HG02759 (cell line): ENCODE measurements at regions not wholly inside any gene's neighbourhood (a gene's known extent, or its start where the extent isn't known, plus 50 kb on each side); places are given as distances from the start of the nearest gene placed in this dataset.

Experiments
- ATAC-seq: cut with Tn5 transposase; IDR thresholded peaks from one replicate; pipeline ENCODE4 v1.9.1; 2021; ENCODE audit warnings: mild to moderate bottlenecking, moderate library complexity; ENCODE audit not compliant: unreplicated experiment

DNA sequence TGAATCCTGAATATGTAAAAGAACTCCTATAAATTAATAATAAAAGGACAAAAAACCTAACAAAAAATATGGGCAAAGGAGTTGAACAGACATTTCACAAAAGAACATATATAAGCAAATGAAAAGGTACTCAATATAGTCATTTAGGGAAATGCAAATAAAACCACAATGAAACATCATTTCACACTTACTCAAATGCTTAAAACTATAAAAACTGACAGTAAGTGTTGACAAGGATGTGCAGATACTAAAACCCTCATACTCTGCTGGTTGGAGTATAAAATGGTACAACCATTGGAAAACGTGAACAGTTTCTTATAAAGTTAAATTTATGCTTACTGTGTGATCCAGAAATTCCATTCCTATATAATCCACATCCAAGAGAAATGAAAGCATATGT is 247.1 kb downstream of the GXYLT1 start:
- ATAC-seq = no peak

DNA sequence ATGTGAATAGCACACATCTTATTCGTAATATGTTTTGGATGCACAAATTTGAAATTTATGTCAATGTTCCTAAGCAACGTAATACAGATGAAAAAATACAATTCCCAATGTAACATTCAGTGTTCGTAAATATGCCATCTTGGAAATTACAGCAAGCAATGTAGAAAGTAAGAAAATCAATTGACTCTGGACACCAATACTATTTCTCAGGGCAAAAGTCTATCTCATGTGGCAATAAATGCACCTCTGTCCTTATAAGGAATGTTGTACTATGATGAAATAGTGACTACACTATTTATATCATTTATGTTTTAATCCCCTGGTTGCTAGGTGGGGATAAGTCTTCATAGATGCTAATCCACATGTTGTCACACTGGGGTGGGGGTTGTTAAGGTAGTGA is 251.2 kb downstream of the GXYLT1 start:
- no peak for ATAC-seq

DNA sequence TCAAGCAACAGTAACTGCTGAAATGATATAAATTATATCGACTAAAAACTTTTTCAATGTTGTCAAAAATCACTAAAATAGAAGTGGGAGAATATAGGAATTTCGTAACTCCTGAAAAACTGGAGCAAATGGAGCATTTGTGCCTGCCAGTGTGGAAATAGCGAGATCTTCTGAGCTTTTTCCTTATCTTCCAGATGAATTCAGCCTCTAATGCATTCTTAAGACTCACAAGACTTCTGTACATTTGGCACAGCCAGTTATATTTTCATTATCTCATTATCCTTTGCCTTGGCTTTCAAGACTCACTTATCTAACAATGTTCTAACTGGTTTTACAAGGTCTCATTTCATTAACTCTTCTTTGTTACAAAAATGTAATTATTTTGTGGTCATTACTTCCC is 252.4 kb downstream of the GXYLT1 start:
- no peak for ATAC-seq

DNA sequence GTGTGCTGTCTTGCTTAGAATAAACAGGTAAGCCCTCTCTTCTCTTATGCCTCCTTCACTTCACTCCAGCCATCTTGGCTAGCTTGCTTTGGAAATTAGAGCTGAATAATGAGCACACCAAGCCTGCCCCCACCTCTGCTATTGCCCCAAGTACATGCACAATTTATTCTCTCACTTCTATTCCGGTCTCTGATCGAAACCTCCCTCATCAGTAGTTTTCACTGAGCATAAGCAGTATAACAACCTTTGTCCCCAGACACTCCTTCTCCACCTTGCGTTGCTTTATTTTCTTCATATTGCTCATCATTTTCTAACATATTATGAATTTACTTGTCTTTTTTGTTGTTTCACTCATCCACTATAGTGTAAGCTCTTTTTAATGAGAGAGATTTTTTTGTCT is 253.4 kb downstream of the GXYLT1 start:
- ATAC-seq = no peak

DNA sequence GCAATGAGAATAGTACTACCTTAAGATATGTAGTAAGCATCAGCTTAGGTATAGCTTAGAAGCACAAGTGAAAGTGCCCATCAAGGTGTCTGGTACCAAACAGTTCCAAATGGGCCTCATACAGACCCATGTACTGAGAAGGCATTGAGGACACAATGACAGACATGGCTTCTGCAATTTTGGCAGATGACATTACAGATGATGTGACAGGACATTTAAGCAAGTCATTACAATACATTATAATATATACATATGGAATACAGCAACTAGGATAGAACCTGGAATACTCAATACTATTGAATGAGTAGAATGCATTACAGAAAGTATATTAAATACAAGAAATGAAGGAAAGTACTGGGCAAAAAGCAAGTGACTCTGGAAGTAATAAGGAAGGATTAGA is 256.4 kb downstream of the GXYLT1 start:
- ATAC-seq = no peak

DNA sequence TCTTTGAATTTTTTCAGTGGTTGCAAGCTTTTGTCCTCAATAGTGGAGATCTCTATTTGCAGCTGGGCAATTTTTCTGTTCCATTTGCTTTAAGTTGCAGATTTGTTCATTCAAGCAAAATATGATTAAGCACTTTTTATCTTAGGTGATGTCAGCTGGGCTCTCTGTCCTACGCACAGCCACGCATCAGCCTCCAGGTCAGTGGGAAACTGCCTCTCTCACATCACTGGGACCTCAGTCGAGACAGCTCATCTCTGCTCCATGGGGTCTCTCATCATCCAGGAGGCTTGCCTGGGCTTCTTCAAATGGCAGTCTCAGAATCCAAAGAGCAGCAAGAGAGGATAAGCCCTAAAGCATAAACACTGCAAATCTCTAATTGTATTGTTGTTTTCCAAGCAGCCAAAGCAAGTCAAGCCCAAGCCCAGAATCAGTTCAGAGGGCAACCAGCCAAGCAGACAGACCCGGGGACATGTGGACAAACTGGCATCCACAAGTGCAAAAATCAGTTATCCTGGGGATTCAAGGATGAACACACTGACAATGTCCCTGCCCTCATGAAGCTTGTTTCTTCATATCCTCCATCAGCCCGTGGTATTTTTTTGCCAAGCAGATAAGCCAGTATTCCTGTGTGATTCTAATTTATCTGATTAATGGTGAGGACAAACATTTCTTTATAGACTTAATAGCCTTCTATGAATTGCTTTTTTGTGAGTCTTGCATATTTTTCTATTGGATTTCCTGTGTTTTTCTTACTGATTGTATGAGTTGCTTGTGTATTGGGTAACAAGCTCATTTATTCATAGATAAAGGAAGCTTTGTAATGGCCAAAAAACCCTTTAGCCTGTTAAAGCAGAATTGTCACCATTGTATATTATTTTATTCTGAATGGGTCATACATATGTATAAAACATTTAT is 262.5 kb downstream of the GXYLT1 start:
- ATAC-seq = no peak

DNA sequence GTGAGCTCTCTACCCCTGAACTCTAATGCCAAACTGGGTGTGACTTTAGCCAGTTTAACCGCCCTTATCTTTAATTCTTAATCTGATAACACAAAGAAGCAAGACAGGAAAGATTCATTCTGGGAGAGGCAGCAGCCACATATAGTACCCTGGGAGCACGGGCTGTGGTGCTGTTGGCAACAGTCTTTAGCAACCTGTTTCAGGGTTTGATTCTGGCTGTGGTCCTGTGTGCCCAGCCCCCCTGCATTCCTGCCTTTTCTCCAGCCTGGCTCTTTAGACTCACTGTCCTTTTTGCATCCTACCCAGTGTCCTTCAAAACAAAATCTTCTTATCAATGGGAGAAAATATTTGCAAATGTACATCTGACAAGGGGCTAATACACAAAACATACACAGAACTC is 275.2 kb downstream of the GXYLT1 start:
- ATAC-seq = no peak

DNA sequence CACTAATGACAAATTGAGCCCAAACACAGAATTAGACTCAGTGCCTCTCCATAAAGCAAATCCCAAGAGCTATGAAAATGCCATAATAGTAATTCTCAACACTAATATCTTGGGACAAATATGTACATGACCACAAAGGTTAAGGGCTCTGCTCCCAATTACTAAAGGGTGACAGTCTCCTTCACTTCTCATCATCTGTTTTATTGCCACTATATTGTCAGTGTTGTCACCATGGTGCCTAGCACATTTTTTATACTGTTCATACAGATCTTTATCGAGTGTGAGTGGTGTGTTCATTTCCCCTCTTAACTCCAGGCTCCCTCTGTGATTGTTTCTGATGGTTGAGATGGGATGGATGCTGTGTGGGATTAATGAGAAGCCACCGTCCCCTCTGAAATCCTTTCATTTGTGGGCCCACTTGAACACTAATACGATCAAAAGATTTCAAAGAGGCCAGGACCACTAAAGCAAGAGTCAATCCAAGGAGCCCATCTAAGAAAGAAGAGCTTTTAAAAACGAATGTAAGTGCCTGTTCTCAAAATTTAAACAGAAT is 277.7 kb downstream of the GXYLT1 start:
- no peak for ATAC-seq

DNA sequence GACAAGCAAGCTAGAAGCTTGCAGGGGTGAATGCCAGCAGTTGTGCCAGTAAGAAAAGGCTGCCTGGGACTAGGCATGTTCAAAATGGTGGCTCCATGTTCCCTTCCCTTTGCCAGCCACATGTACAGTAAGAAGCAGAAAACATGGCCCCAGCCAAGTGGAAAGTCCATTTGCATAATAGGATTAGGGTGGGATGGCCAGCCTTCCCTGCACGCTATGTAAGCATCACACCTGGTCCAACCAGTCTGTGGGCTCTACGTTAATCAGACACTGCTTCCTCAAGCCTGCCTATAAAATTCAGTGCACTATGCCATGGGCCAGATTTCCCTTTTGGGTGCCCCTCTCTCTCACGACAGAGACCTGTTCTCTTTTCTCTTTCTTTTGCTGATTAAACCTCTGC is 288.4 kb downstream of the GXYLT1 start:
- no peak for ATAC-seq

DNA sequence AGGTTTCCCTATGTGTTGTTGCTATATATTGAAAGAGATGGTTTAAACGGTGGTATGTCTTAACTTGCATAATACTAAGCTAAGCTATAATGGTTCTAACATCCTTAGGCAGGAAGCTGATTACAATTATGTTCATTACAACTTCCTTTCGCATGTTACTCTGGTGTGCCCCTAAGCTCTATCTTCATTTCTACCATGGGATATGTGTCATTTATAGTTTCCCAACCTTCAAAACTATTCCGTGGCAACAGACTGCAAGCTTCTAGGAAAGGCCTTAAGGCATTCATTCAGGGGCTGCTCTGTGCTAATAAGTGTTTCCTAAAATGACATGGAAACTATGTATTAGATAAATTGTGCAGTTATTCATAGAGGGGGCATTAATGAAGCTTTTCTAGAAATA is 294.6 kb downstream of the GXYLT1 start:
- no peak for ATAC-seq

DNA sequence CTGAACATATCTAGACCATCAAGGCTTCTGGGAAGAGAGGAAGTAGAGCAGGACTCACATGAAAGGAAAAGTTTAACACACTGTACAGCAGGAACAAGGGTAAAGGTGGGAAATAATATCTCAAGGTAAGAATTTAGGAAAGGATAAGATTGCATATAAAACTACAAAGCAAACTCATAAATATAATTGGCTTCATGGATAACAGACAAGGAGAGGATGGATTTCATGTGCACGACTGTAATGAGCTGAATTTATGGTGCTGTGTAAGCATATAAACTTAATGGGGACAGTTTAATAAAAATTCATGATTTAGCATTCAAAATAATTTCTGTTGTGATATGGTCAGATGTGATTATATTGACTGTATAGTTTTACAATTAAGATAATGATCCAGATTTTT is 298.0 kb downstream of the GXYLT1 start:
- ATAC-seq = no peak

DNA sequence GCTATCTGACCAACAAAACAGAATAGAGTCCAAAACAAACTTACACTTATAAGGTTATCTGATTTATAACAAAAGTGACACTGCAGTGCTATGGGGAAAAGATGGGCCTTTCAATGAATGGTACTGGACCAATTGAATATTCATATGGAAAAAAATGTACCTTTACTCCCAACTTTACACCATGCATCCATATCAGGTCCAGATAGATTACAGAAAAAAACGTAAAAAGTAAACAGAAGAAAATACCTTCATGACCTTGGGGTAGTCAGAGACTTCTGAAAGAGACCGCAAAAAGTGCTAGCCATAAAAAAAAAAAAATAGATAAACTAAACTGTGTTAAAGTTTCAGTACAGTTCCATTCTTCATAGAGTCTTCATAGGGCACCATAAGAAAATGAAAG is 308.3 kb downstream of the GXYLT1 start:
- no peak for ATAC-seq

DNA sequence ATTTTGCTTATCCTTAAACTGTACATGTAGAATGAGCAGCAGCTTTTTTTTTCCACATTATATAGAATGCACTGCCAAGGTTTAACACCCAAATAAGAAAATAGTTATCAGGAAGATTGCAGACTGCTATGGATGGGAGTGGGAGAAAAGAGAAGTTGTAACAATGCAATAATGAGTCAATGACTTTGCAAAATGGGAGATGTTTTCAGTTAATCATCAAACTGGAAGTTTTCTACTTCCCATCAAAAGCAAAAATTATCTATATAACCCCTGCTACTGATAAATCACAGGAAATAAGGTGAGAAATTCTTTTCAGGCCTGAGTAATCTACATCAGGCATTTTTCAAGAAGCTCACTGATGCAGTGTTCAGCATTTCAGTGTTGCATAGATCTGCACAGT is 309.1 kb downstream of the GXYLT1 start:
- ATAC-seq = no peak

DNA sequence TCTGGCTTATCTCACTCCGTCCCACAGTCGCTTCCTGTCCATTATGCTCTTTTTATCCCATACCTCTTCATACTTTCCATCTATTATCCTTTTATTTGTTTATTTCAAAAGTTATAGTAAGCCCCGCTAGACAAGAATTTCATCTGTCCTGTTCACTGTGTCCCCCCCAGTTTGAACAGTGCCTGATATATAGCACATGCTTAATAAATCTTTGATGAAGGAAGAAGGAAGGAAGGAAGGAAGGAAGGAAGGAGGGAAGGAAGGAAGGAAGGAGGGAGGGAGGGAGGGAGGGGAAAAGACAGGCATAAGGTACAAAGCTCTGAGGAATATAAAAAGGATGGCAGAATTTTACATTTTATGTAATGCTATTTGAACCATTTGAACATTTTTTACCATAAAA is 324.7 kb downstream of the GXYLT1 start:
- ATAC-seq = no peak

DNA sequence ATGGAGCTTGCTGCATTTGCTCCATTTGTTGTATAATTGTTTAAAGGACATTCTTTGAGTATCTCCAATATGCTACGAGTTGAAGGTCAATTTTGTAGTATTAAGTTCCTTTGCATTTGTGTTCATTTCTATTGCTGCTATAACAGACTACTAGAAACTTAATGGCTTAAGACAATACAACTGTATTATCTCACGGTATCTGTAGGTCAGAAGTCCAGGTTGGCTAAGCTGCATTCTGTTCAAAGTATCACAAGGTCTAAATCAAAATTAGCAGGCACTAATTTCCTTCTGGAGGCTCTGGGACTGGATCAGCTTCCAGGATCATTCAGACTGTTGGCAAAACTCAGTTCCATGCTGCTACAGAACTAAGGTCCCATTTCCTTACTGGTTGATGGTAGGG is 340.6 kb downstream of the GXYLT1 start:
- ATAC-seq = no peak

DNA sequence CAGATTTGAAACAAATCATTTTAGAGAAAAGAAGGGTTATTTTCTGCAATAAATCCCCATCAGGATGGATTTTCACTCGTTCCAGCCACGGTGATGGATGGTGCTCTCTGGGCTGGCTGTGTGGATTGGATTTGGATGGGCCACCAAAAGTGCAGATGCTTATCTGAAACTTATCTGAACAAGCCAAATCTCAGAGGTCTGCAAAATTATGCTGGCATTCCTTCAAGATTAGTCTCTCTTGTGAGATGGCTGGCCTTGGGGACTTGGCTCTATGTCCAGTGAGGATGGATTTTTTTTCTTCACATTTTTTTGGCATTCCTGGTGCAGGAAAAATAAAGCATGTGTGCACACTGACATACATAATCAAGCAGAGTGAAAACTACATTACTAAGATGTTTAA is 341.9 kb downstream of the GXYLT1 start:
- ATAC-seq = no peak

DNA sequence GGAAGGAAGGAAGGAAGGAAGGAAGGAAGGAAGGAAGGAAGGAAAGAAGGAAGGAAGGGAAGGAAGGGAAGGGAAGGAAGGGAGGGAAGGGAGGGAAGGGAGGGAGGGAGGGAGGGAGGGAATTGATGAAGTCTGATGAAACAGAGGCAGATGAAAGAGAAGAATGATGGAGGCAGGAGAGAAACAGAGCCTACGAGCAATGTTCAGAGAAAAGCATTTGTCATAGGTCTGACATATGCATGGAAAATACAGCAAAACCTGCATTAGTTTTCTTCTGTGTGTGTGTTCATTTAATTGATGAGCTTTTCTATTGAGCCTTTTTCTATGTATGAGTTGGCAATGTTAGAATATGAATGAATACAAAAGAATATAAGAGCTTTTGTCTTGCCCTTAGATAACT is 343.4 kb downstream of the GXYLT1 start:
- ATAC-seq = no peak

DNA sequence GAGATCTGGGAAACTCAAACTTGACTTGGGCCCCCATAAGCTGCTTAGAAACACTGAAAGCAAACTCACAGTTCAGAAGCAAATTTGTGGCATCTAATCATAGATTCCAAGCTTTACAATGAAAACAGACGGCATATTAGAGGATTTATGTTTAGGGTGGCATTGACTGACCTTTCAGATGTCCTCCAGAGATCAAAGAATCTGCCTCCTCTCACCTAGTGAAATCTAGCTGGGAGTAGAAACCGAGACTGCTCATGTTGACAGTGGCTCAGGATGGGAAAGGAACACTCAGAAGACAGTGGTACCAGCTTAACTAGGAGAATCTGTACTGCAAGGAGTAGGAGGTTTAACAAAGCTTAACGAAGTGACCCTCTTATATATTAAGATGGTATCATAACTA is 345.0 kb downstream of the GXYLT1 start:
- ATAC-seq = no peak

DNA sequence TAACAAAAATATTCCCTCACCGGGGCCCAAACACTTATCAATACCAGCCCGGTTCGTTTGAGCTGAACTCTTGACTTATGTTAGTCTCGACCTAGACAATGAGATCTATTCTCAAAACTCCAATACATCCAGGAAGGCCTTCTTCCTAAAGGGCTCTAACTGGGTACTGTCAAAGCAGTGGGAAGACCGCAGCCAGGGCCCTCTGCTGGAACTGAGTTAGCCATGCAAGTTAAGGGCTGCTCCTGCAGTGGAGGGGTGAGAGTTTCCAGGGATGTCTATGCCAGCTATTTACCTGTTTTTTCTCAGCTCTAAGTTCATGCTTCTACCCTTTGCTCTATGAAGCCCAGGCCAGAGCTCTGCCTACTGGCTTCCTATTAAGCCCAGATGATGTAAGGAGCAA is 348.8 kb downstream of the GXYLT1 start:
- no peak for ATAC-seq

DNA sequence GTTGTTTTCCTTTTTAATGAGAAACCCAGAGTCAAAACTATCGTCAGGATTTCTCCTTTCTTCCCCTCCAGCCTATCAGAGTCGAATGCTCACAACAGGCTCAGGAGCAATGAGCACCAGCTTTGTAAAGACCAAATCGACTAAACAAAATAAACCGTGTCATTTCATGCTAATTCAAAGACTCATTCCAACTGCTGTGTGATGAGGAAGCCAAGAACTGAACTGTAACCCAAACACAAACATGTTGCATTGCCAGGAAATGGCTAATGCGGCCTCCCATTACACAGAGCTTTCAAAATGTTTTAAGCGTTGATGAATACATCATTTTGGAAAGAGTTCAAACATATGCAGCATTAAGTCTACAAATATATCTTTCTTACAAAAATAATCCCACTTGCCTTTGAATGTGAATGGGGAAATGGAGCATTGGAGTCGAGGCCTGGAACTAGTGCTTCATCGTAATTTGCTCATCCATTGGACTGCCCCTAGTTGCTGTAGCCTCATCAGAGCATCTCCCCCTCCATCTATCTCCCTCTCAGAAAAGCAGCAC is 349.5 kb downstream of the GXYLT1 start:
- ATAC-seq = no peak

DNA sequence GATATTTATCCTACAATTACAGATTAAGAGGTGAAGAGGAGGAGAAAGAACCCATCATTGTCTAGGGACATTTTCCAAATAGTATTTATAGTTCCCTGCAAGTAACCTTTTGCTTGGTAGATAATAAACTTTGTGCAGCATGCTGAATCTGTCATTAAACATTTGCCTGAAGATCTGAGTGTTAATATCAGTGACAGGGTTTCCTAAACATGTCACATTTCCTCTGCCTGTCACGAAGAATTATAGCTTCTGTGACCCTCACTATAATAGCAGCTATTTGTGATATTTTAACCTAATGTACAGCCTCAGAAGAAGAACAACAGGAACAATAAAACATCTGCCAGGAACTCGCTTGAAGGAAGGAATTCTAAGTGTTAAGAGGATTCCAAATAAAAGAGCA is 350.3 kb downstream of the GXYLT1 start:
- ATAC-seq = no peak

DNA sequence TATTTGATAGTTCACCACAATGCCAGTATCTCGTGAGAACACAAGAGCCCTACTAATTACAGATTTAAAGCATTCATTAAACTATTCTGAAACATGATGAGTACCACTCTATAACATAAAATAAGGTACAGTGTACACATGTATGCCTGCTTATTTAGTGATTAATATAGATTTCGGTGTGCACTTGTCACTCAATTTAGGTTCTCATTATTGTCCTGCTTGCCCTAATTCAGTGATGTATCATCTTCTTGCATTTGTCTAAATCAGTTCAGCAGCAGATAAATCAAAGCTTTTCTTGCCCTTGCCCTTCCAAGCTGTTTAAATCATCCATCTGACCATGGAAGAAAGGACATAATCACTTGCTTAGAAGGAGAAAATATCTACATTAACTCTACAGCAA is 359.7 kb downstream of the GXYLT1 start:
- no peak for ATAC-seq
